GM23248 (cell line): ENCODE measurements at regions not wholly inside any gene's neighbourhood (a gene's known extent, or its start where the extent isn't known, plus 50 kb on each side); places are given as distances from the start of the nearest gene placed in this dataset.

Experiments used
- EZH2 ChIP-seq: fragments of 200-600 bp; sonication (generic); IDR thresholded peaks from 2 replicates; pipeline ENCODE4 v1.6.1; 2018; ENCODE audit warnings: antibody characterized with exemption, mild to moderate bottlenecking; ENCODE audit not compliant: insufficient read depth, poor library complexity, severe bottlenecking
- EZH2phosphoT487 ChIP-seq: fragments of 200-600 bp; sonication (generic); IDR thresholded peaks from 2 replicates; pipeline ENCODE4 v1.6.1; 2018; ENCODE audit warnings: antibody characterized with exemption, moderate library complexity, mild to moderate bottlenecking, low read depth; ENCODE audit not compliant: insufficient read depth

DNA sequence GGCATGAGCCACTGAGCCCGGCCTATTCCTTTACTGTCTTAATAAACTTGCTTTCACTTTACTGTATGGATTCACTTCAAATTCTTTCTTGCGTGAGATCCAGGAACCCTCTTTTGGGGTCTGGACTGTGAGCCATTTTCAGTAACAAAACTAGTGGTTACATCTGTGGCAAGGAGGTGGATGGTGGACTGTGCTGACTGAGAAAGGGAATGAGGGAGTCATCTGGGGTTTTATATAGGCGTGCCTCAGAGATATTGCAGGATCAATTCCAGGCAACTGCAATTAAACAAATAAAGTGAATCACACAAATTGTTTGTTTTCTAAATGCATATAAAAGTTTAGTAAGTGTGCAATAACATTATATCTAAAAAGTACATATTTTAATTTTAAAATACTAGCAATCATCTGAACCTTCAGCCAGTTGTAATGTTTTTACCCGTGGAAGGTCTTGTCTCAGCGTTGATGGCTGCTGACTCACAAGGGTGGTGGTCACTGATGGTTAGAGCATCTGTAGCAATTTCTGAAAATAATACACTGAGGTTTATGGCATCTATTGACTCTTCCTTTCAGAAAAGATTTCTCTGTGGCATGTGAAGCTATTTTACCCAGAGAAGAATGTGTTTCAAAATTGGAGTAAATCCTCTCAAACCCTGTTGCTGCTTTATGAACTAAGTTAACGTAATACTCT lies 111.4 kb upstream of the FKBP1C start:
- no peak for TF ChIP-seq EZH2phosphoT487
- TF ChIP-seq EZH2 = no peak
